ENCODE measurements at regions not wholly inside any gene's neighbourhood (a gene's known extent, or its start where the extent isn't known, plus 50 kb on each side); places are given as distances from the start of the nearest gene placed in this dataset.
"Not testable (repeated sequence)": the region's sequence is repeated elsewhere in the genome, so short reads cannot be mapped to it uniquely, and the experiment has no call there.

DNA sequence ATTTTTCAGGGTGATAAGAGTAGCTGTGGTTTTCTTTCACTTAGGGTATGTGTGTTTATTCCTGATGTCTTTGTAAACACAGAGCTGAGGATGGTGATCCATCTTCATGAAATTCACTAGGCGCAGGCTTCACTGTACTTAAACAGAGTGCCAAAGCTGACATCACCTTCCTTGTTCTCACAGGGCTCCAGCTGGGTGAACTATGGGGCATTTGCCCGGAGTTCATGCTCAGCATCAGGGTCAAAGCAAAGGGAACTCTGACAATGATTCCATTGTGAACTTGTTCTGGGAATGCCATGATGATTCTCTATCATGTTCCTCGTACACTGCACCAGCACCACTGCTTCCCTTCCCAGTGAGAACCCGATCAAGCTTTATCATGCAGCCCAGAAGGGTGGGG lies 184.8 kb upstream of the P2RY1 start:
- Histone ChIP-seq H3K27ac (ENCODE audit: low read length) (no peak overlapping the region), H3K4me3 (ENCODE audit: low read length) (no peak overlapping the region), H3K9me3 (ENCODE audit: insufficient read depth, low read depth, low read length) (no peaks in the 10 kb centered on the region), H3K36me3 (ENCODE audit: insufficient read depth, low read depth, low read length) (no peaks in the 10 kb centered on the region), H3K27me3 (ENCODE audit: insufficient read depth, low read length) (no peaks in the 10 kb centered on the region), H3K4me1 (ENCODE audit: insufficient read depth, low read length) (peaks cover 3% of the 10 kb centered on the region; the same call in 1 of the 2 replicates), H3K9ac (ENCODE audit: low read depth, low read length) (no peak overlapping the region)

DNA sequence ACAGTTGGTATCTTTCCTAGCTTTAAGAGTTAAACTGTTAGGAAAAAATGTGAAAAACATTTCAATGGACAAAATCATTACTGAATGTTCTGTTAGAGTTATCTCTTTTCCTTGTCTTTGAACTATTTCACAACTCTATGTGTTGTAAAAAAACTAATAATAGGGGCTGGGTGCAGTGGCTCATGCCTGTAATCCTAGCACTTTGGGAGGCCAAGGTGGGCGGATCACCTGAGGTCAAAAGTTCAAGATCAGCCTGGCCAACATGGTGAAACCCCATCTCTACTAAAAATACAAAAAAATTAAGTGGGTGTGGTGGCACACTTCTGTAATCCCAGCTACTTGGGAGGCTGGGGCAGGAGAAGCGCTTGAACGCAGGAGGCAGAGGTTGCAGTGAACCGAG lies 184.0 kb upstream of the P2RY1 start:
- H3K27ac ChIP-seq (ENCODE audit: low read length); H3K36me3 ChIP-seq (ENCODE audit: insufficient read depth, low read depth, low read length); H3K27me3 ChIP-seq (ENCODE audit: insufficient read depth, low read length); H3K9me3 ChIP-seq (ENCODE audit: insufficient read depth, low read depth, low read length); H3K4me1 ChIP-seq (ENCODE audit: insufficient read depth, low read length); H3K4me3 ChIP-seq (ENCODE audit: low read length); H3K9ac ChIP-seq (ENCODE audit: low read depth, low read length): not testable (repeated sequence)

GRCh38 chr3:152656214-152656971 lies 178.5 kb upstream of the P2RY1 start:
- H3K36me3 ChIP-seq (ENCODE audit: insufficient read depth, low read depth, low read length) = no peaks in the 10 kb centered on the region
- H3K4me3 ChIP-seq (ENCODE audit: low read length) = peak overlapping the region; percentile 48; the same call in 1 of the 2 replicates
- H3K27me3 ChIP-seq (ENCODE audit: insufficient read depth, low read length) = no peaks in the 10 kb centered on the region
- H3K4me1 ChIP-seq (ENCODE audit: insufficient read depth, low read length) = peaks cover 38% of the 10 kb centered on the region
- peak overlapping the region; percentile 25 for H3K27ac ChIP-seq (ENCODE audit: low read length)
- H3K9ac ChIP-seq (ENCODE audit: low read depth, low read length) = peak overlapping the region; percentile 42; the same call in 1 of the 2 replicates
- peaks cover 4% of the 10 kb centered on the region for H3K9me3 ChIP-seq (ENCODE audit: insufficient read depth, low read depth, low read length)

DNA sequence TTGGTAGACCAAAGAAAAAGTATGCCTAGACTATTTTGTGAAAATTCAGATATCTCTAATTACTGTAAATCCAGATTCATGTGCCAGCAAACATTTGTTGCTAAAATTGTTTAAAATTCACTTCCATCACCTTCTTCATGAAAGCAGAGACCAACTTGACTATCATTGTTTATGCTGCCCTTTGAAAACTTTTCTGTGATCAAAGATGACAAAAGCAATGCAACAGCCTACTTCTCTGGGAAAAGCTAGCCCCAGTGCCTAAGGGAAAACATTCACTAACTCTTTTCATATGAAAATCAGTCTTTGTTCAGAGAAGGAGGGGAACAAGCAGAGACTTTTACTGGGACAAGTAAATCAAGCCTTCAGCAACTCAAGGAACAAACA lies 178.0 kb upstream of the P2RY1 start:
- H3K4me3 ChIP-seq (ENCODE audit: low read length) = peak overlapping the region; percentile 48; the same call in 1 of the 2 replicates
- H3K9ac ChIP-seq (ENCODE audit: low read depth, low read length) = peak overlapping the region; percentile 49; the same call in 1 of the 2 replicates
- peaks cover 5% of the 10 kb centered on the region for H3K9me3 ChIP-seq (ENCODE audit: insufficient read depth, low read depth, low read length)
- peak overlapping the region; percentile 25 for H3K27ac ChIP-seq (ENCODE audit: low read length)
- H3K4me1 ChIP-seq (ENCODE audit: insufficient read depth, low read length) = peaks cover 38% of the 10 kb centered on the region
- H3K36me3 ChIP-seq (ENCODE audit: insufficient read depth, low read depth, low read length) = no peaks in the 10 kb centered on the region
- H3K27me3 ChIP-seq (ENCODE audit: insufficient read depth, low read length) = no peaks in the 10 kb centered on the region

DNA sequence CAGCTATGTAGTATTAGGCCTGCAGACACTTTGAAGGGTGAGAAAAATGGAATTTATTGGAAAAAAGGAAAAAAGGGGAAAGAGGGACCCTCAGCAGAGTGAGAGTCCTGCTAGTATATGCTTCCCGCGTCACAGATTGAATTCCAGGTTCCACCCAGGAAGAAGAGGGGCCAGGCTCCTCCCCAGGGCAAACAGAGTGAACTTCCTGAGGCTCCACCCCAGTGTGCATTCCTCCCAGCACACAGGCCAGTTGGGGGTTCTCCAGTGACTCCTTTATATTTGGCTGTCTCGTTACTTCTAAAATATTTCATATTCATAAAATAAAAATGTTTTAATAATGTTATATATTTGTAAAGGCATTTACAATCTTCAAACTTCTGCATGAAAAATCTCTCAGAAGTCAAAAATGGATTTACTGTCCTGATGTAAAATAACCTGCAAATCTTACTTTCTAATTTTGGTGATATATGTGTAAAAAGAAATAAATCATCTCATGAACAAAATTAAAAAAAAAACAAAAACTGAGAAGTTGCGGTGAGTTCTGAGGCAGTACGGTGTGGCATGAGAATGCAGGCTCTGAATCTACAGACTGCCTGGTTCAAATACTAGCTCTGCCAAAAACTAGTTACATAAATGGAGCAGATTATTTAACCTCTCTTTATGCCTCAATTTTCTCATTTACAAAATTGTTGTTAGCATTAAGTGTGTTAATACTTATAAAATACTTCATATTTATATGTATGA lies 175.8 kb upstream of the P2RY1 start:
- Histone ChIP-seq H3K9me3 (ENCODE audit: insufficient read depth, low read depth, low read length) (peaks cover 5% of the 10 kb centered on the region), H3K27me3 (ENCODE audit: insufficient read depth, low read length) (no peaks in the 10 kb centered on the region), H3K27ac (ENCODE audit: low read length) (no peak overlapping the region), H3K9ac (ENCODE audit: low read depth, low read length) (no peak overlapping the region), H3K4me3 (ENCODE audit: low read length) (no peak overlapping the region), H3K36me3 (ENCODE audit: insufficient read depth, low read depth, low read length) (no peaks in the 10 kb centered on the region), H3K4me1 (ENCODE audit: insufficient read depth, low read length) (peaks cover 38% of the 10 kb centered on the region)

DNA sequence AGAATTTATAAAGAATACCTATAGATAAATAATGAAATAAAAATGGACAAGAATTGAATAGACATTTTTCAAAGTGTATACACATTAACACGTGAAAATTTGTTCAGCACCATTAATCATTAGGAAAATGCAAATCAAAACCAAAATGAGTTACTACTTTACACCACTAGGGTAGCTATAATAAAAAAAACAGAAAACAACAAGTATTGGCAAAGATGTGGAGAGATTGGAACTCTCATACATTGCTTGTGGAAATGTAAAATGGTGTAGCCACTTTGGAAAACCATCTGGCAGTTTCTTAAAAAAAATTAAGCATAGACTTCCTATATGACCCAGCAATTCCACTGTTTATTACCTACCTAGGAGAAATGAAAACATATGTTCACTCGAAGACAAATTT lies 172.8 kb upstream of the P2RY1 start:
- H3K27me3 ChIP-seq (ENCODE audit: insufficient read depth, low read length) = no peaks in the 10 kb centered on the region

DNA sequence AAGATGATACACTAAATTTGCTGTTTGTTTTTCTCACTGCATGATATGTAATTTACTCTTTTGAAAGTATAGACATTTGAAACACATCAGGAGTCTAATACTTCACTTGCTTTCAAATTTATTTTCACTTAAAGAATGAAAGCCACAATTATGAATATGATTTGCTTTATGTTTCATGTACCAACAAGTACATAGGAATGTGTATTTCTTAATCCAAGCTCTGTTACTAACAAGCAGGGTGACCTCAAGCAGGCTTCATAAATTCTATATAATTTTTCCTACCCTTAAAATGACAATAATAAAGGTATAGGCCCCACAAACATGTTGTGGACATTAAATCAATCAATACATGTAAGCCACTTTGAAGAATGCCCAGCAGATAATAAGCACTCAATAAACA lies 170.2 kb upstream of the P2RY1 start:
- Histone ChIP-seq H3K27me3 (ENCODE audit: insufficient read depth, low read length) (no peaks in the 10 kb centered on the region), H3K36me3 (ENCODE audit: insufficient read depth, low read depth, low read length) (no peaks in the 10 kb centered on the region), H3K4me3 (ENCODE audit: low read length) (no peak overlapping the region), H3K4me1 (ENCODE audit: insufficient read depth, low read length) (no peaks in the 10 kb centered on the region), H3K9ac (ENCODE audit: low read depth, low read length) (no peak overlapping the region), H3K9me3 (ENCODE audit: insufficient read depth, low read depth, low read length) (peaks cover 5% of the 10 kb centered on the region), H3K27ac (ENCODE audit: low read length) (no peak overlapping the region)

More for the DNA sequence above, 172.8 kb upstream of the P2RY1 start:
- H3K4me1 ChIP-seq (ENCODE audit: insufficient read depth, low read length) = peaks cover 17% of the 10 kb centered on the region
- no peak overlapping the region for H3K9ac ChIP-seq (ENCODE audit: low read depth, low read length)
- no peak overlapping the region for H3K27ac ChIP-seq (ENCODE audit: low read length)
- no peak overlapping the region for H3K4me3 ChIP-seq (ENCODE audit: low read length)
- H3K9me3 ChIP-seq (ENCODE audit: insufficient read depth, low read depth, low read length) = peaks cover 5% of the 10 kb centered on the region
- H3K36me3 ChIP-seq (ENCODE audit: insufficient read depth, low read depth, low read length) = no peaks in the 10 kb centered on the region

- H3K4me3 ChIP-seq (ENCODE audit: low read length) = no peak overlapping the region
- H3K4me1 ChIP-seq (ENCODE audit: insufficient read depth, low read length) = no peaks in the 10 kb centered on the region
- no peaks in the 10 kb centered on the region for H3K36me3 ChIP-seq (ENCODE audit: insufficient read depth, low read depth, low read length)
- no peaks in the 10 kb centered on the region for H3K27me3 ChIP-seq (ENCODE audit: insufficient read depth, low read length)
- no peak overlapping the region for H3K27ac ChIP-seq (ENCODE audit: low read length)
- H3K9me3 ChIP-seq (ENCODE audit: insufficient read depth, low read depth, low read length) = no peaks in the 10 kb centered on the region
- no peak overlapping the region for H3K9ac ChIP-seq (ENCODE audit: low read depth, low read length)
These were observed 167.7 kb upstream of the P2RY1 start for GRCh38 chr3:152667267-152667666.

DNA sequence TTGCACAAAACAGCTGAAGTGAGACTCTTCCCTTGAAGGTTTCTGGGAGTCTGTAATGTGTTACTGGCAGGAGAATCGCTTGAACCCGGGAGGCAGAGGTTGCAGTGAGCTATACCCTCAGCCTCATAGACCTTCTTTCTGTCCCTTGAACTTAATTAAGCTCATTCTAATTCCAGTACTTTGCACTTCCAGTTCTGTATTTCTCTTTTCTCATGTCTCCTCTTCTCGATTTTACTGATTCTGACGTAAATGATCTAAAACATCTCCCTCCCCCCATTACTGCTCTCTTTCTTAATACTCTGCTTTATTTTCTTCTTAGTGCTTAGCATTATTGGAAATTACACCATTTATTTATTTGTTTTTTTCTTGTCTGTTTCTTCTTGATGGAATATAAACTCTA lies 165.4 kb upstream of the P2RY1 start:
- H3K27me3 ChIP-seq (ENCODE audit: insufficient read depth, low read length) = no peaks in the 10 kb centered on the region
- H3K9me3 ChIP-seq (ENCODE audit: insufficient read depth, low read depth, low read length) = no peaks in the 10 kb centered on the region
- H3K4me1 ChIP-seq (ENCODE audit: insufficient read depth, low read length) = peaks cover 5% of the 10 kb centered on the region; the same call in 1 of the 2 replicates
- H3K4me3 ChIP-seq (ENCODE audit: low read length) = no peak overlapping the region
- H3K9ac ChIP-seq (ENCODE audit: low read depth, low read length) = no peak overlapping the region
- H3K27ac ChIP-seq (ENCODE audit: low read length) = no peak overlapping the region
- H3K36me3 ChIP-seq (ENCODE audit: insufficient read depth, low read depth, low read length) = no peaks in the 10 kb centered on the region

GRCh38 chr3:152671446-152672319 lies 163.2 kb upstream of the P2RY1 start:
- Histone ChIP-seq H3K9me3 (ENCODE audit: insufficient read depth, low read depth, low read length) (no peaks in the 10 kb centered on the region), H3K9ac (ENCODE audit: low read depth, low read length) (no peak overlapping the region), H3K36me3 (ENCODE audit: insufficient read depth, low read depth, low read length) (no peaks in the 10 kb centered on the region), H3K4me1 (ENCODE audit: insufficient read depth, low read length) (peaks cover 5% of the 10 kb centered on the region; the same call in 1 of the 2 replicates), H3K27ac (ENCODE audit: low read length) (no peak overlapping the region), H3K27me3 (ENCODE audit: insufficient read depth, low read length) (no peaks in the 10 kb centered on the region), H3K4me3 (ENCODE audit: low read length) (no peak overlapping the region)

DNA sequence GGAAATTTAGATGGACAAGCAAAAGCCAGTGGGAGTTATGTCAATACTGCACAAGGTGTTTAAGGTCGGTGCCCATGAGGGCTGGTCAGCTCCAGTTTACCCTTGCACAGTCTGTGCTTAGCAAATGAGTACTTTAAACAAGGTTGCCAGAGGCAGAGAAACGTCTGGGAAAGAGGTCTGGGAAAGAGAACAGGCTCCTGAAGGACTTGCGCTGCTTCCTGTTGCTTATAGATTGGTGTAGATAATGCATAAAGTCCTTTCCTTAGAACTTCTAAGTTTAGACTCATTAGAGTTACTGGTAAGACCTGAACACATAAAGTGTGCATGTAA lies 162.6 kb upstream of the P2RY1 start:
- no peaks in the 10 kb centered on the region for H3K36me3 ChIP-seq (ENCODE audit: insufficient read depth, low read depth, low read length)
- no peaks in the 10 kb centered on the region for H3K27me3 ChIP-seq (ENCODE audit: insufficient read depth, low read length)
- H3K27ac ChIP-seq (ENCODE audit: low read length) = no peak overlapping the region
- H3K9me3 ChIP-seq (ENCODE audit: insufficient read depth, low read depth, low read length) = no peaks in the 10 kb centered on the region
- no peak overlapping the region for H3K9ac ChIP-seq (ENCODE audit: low read depth, low read length)
- no peak overlapping the region for H3K4me3 ChIP-seq (ENCODE audit: low read length)
- peaks cover 5% of the 10 kb centered on the region; the same call in 1 of the 2 replicates for H3K4me1 ChIP-seq (ENCODE audit: insufficient read depth, low read length)

All from iPS-20b (cell line).